Pulmonary artery endothelial cell (primary cell): ENCODE measurements at regions not wholly inside any gene's neighbourhood (a gene's known extent, or its start where the extent isn't known, plus 50 kb on each side); places are given as distances from the start of the nearest gene placed in this dataset.
"Not testable (repeated sequence)": the region's sequence is repeated elsewhere in the genome, so short reads cannot be mapped to it uniquely, and the experiment has no call there.

Source experiments
- DNase-seq: peaks from one replicate; pipeline ENCODE4 v3.0.0-alpha.2; 2011; ENCODE audit warnings: low read depth, low spot score

GRCh38 chr4:177182728-177183127 lies 126.9 kb upstream of the NEIL3 start:
- no peak for DNase-seq

DNA sequence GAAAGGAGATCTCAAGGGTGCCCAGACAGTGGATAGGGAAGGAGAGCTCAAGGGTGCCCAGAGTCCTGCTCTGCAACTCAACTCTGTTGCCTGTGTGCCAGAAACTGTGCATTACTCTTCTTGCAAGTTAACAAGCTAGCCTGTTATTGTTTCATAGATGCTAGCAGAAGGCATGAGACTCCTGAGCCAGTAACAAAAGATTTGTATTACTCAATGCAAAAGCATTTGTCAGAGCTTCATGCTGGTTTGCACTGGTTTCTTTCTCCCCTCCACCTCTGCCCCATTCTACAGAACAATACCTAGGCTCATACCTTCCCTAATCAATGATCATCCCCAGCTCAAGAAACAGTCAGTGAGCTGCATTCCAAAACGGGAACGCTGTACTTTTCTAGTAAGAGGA lies 124.5 kb upstream of the NEIL3 start:
- DNase-seq, result no peak

GRCh38 chr4:177185579-177185978 lies 124.1 kb upstream of the NEIL3 start:
- DNase-seq, result no peak

DNA sequence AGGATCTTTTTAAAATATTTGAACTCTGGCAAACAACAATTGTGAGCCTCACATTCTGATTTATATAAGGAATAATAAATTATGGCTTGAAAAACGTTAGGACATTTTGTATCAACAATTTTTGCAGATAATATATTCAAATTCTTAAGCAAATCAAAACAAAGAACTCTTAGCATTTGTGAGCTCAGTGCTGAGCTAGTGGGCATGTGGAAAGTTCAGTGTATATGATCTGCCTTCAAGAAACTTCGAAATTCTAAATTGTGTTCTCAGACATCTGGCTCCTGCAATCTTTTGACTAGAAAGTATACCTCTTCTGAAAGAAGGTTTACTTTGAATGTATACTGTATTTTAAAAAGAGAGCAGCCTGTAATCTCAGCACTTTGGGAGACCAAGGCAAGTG lies 122.3 kb upstream of the NEIL3 start:
- no peak for DNase-seq

- DNase-seq, result no peak
These were observed 118.6 kb upstream of the NEIL3 start for GRCh38 chr4:177190995-177191580.

- no peak for DNase-seq
These were observed 118.1 kb upstream of the NEIL3 start for GRCh38 chr4:177191586-177191985.

DNA sequence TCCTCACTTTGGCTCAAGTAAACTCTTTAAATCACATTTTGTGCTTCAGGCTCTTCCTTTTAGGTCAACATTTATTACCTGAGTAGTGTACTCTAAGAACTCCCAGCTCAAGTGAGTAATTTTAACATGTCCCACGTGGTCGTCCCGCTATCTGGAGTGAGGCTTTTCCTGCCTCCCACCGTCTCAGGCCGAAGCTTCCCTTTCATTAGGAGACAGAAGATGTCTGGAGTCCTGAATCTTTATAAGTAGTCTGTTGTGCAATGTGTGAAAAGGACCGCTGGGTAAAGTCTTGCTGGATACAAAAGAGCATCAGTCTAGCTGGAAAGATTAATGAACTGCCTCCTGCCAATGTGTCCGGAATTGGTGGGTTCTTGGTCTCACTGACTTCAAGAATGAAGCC lies 117.7 kb upstream of the NEIL3 start:
- no peak for DNase-seq

DNA sequence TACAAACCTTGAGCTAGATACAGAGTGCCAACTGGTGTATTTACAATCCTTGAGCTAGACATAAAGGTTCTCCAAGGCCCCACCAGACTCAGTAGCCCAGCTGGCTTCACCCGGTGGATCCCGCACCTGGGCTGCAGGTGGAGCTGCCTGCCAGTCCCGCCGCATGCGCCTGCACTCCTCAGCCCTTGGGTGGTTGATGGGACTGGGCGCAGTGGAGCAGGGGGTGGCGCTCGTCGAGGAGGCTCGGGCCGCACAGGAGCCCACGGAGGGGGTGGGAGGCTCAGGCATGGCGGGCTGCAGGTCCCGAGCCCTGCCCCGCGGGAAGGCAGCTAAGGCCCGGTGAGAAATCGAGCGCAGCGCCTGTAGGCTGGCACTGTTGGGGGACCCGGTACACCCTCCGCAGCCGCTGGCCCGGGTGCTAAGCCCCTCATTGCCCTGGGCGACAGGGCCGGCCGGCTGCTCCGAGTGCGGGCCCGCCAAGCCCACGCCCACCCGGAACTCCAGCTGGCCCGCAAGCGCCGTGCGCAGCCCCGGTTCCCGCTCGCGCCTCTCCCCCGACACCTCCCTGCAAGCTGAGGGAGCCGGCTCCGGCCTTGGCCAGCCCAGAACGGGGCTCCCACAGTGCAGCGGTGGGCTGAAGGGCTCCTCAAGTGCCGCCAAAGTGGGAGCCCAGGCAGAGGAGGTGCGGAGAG lies 116.5 kb upstream of the NEIL3 start:
- DNase-seq, result not testable (repeated sequence)

- no peak for DNase-seq
These were observed 114.8 kb upstream of the NEIL3 start for GRCh38 chr4:177194906-177195305.

DNA sequence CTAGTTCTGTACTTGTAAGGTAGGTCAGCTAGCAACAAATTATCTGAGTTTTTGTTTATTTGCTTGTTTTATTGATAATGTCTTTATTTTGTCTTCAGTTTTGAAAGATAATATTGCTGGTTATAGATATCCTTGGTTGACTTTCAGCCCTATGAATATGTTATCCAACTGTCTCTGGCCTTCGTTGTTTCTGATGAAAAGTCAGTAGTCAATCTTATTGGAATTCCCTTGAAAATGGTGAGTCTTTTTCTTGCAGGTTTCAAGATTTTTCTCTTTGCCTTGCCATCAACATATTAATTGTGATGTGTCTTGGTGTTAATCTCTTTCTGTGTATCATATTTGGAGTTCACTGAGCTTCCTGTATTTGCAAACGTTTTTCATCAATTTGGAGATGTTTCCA lies 113.1 kb upstream of the NEIL3 start:
- DNase-seq, result no peak

DNA sequence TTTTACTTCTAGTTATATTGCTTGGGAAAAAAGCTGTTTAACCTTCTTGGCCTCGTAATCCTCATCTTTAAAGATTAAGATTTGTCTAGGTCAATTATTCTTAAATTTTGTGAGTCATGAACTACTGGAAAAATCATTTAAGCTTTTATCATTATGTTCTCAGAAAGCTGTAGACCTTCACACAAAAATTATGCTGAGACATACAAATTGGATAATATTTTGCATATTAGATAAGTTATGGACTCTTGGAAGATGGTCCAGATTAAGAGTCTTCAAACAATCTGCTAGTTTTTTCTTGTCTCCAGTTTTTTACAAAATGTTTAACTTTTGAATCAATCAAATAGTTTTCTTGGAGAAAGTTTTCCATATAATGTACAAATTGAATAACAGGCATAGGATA lies 108.1 kb upstream of the NEIL3 start:
- no peak for DNase-seq

DNA sequence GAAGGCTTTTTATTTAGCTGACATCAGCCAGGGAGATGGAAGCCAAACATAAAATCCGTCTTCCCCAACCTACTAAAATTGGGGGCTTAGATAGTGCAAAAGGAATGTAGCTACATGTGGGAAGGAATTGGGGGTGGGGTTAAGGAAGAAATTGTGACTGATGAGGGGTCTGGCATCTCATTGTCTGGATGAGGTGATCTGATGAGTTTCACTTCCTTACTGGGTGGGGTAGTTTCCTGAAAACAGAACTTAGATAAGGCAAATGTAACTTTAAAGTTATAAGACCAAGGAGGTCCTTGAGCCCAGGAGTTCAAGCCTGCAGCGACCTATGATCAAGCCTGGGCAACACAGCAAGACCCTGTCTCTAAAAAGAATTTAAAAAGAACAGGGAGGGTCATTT lies 105.5 kb upstream of the NEIL3 start:
- no peak for DNase-seq

- no peak for DNase-seq
These were observed 94.7 kb upstream of the NEIL3 start for GRCh38 chr4:177214935-177215334.

GRCh38 chr4:177220376-177220775 lies 89.3 kb upstream of the NEIL3 start:
- DNase-seq, result no peak

DNA sequence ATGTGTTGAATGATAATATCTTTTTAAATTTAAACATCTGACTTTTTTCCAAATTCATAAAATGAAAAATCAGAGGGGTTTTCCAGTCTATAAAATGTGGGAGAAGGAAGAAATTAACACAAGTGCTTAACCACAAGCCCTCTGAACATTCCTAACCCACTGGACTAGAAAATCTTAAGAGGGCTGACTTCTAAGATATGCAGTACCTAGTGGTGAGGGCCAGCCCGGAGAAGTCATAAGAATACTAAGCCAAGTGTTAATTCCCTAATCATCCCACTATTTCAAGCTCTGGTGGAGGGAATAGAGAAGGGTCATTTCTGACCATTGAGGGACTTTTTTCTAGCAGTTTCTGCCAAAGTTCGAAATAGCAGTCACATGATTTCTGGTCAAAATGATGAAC lies 86.9 kb upstream of the NEIL3 start:
- no peak for DNase-seq

- DNase-seq, result no peak
These were observed 84.1 kb upstream of the NEIL3 start for GRCh38 chr4:177225605-177226004.

DNA sequence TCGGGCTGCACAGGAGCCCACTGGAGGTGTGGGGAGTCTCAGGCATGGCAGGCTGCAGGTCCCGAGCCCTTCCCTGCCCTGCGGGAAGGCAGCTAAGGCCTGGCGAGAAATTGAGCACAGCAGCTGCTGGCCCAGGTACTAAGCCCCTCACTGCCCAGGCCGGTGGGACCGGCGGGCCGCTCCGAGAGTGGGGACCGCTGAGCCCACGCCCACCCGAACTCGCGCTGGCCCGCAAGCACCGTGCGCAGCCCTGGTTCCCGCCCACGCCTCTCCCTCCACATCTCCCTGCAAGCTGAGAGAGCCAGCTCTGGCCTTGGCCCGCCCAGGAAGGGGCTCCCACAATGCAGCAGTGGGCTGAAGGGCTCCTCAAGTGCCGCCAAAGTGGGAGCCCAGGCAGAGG lies 82.0 kb upstream of the NEIL3 start:
- no peak for DNase-seq

- DNase-seq, result no peak
These were observed 81.1 kb upstream of the NEIL3 start for GRCh38 chr4:177228599-177228998.

- DNase-seq, result no peak
These were observed 80.3 kb upstream of the NEIL3 start for GRCh38 chr4:177229331-177229730.

DNA sequence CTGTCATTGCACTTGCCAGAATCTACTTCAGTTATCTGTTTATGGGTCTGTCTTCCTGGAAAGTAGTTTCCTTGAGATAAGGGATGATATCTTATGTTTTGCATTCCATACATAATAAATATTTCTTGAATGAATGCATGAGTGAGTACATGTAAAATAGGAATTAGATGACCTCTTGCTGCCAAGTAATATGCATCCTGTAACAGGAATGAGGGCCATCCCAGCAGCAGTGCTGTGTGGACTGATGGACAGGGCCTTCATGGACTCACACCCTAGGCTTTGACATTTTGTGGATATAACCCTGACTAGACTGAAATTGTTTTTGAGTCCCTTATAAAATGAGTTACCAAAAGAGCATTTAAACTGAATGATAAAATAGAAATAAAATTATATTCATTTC lies 77.2 kb upstream of the NEIL3 start:
- DNase-seq, result no peak

DNA sequence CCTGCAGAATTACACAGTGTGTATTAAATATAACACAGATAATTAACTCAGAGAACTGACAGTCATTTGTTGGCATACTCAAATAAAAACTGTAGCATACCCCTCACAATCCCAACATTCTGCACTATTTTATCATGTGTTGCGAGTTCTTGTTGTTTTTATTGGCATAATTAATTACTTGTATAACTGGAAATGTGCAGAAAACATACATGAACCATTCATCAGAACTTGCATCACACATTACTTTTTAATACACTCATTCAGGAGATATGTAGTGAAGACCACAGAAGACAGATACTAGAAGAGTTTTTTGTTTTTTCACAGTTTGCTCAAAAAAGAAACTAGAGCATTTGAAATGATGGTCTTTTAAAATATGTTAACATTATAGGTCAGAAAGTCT lies 74.6 kb upstream of the NEIL3 start:
- no peak for DNase-seq

DNA sequence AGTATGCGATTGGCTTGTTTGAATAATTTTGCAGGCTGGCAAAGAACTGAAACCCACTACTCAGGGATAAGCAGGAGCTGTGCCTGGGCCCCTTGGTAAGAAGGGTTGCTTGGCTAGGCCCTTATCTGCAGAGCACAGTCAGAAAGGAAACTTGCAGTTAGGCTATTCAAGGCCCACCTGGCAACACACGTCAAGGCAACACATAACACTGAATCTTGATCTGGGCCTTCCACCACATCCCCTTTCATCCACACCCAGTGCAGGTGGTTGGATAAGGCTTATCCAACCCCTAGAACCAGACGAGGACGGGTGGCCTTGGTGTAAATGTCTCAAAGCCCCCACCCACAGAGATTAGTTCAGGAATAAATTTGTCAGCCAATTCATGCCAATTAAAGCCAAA lies 72.8 kb upstream of the NEIL3 start:
- no peak for DNase-seq

DNA sequence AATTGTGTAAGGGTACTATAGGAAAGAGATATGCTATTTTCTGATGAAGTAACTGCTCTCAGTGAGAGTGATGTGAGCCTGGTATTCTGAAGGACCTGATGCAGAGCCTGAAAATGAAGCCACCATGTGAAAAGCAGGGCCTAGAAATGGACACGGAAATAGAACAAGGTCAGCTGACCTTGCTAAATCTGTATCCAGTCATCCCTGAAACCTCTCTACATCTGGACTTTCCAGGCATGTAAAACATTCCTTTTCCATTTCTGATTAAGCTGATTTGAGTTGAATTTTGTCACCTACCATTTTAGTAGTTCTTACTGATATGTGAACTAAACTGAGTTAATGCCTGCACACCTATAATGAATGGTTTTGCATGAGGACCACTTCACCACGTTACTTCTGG lies 72.4 kb upstream of the NEIL3 start:
- no peak for DNase-seq

DNA sequence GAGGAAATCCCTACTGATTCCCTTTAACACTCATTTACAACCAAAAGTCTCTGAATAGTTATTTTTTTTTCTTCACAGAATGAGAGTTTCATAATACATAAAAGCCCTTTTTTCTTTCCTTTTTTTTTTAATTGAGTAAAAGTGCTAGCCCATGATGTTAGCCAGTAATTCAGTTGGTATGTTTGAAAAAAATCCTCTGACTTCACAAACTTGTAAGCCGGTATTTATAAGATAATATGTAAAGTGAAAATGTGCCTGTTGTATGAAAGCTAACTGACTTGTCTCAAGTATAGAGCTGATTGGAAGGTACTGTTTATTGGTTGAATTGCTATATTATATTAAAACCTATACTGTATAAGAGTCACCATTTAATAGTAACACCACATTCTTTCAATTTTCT lies 70.2 kb upstream of the NEIL3 start:
- no peak for DNase-seq
